ENCODE measurements at regions not wholly inside any gene's neighbourhood (a gene's known extent, or its start where the extent isn't known, plus 50 kb on each side); places are given as distances from the start of the nearest gene placed in this dataset.

- H3K27me3 ChIP-seq (replicated peaks; ENCODE audit: control insufficient read depth, insufficient read depth, low read length), result no peaks in the 10 kb centered on the region
- H3K4me1 ChIP-seq (ENCODE audit: control insufficient read depth, insufficient read depth, low read length), result no peaks in the 10 kb centered on the region
- no peak overlapping the region for H3K4me3 ChIP-seq (ENCODE audit: low read length)
- no peaks in the 10 kb centered on the region for H3K36me3 ChIP-seq (ENCODE audit: control insufficient read depth, insufficient read depth, low read length, severe bottlenecking)
- no peak overlapping the region for H3K9ac ChIP-seq (ENCODE audit: low read length)
- no peaks in the 10 kb centered on the region for H3K9me3 ChIP-seq (ENCODE audit: control insufficient read depth, low read length)
- DNase-seq (ENCODE audit: low read depth), result no peak
Observed at GRCh38 chr12:61530456-61530855, 729.7 kb upstream of the USP15 start.

- DNase-seq (ENCODE audit: low read depth), result no peak
- Histone ChIP-seq H3K4me3 (ENCODE audit: low read length) (no peak overlapping the region), H3K9ac (ENCODE audit: low read length) (no peak overlapping the region), H3K9me3 (ENCODE audit: control insufficient read depth, low read length) (no peaks in the 10 kb centered on the region), H3K36me3 (ENCODE audit: control insufficient read depth, insufficient read depth, low read length, severe bottlenecking) (no peaks in the 10 kb centered on the region), H3K4me1 (ENCODE audit: control insufficient read depth, insufficient read depth, low read length) (no peaks in the 10 kb centered on the region), H3K27me3 (replicated peaks; ENCODE audit: control insufficient read depth, insufficient read depth, low read length) (no peaks in the 10 kb centered on the region)
Observed at GRCh38 chr12:61531195-61531594, 729.0 kb upstream of the USP15 start.

DNA sequence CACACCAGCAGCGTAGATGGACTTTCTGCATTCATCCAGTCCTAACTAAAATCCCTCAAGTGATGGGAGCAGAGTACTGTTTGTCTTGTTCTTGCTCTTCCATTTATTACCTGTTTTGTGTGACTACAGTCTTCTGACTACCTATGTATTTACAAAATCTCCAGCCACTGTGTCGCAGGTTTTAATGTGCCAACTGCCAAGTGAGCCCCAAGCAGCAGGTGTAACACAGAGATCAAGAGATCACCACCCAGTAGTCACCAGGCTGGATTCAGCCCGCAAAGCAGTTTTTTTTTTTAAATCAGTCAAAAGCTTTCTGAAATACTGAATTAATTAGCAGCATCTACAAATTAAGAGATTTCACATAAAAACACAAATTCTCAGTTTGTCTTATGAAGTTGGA is 724.1 kb upstream of the USP15 start:
- no peaks in the 10 kb centered on the region for H3K9me3 ChIP-seq (ENCODE audit: control insufficient read depth, low read length)
- DNase-seq (ENCODE audit: low read depth), result no peak
- H3K36me3 ChIP-seq (ENCODE audit: control insufficient read depth, insufficient read depth, low read length, severe bottlenecking), result no peaks in the 10 kb centered on the region
- H3K27me3 ChIP-seq (replicated peaks; ENCODE audit: control insufficient read depth, insufficient read depth, low read length), result no peaks in the 10 kb centered on the region
- peaks cover 4% of the 10 kb centered on the region for H3K4me1 ChIP-seq (ENCODE audit: control insufficient read depth, insufficient read depth, low read length)
- H3K9ac ChIP-seq (ENCODE audit: low read length), result no peak overlapping the region
- no peak overlapping the region for H3K4me3 ChIP-seq (ENCODE audit: low read length)

GRCh38 chr12:61536525-61536924 is 723.7 kb upstream of the USP15 start:
- DNase-seq (ENCODE audit: low read depth), result no peak
- H3K4me3 ChIP-seq (ENCODE audit: low read length), result no peak overlapping the region
- no peaks in the 10 kb centered on the region for H3K9me3 ChIP-seq (ENCODE audit: control insufficient read depth, low read length)
- peaks cover 4% of the 10 kb centered on the region for H3K4me1 ChIP-seq (ENCODE audit: control insufficient read depth, insufficient read depth, low read length)
- no peaks in the 10 kb centered on the region for H3K27me3 ChIP-seq (replicated peaks; ENCODE audit: control insufficient read depth, insufficient read depth, low read length)
- H3K9ac ChIP-seq (ENCODE audit: low read length), result no peak overlapping the region
- no peaks in the 10 kb centered on the region for H3K36me3 ChIP-seq (ENCODE audit: control insufficient read depth, insufficient read depth, low read length, severe bottlenecking)

- DNase-seq (ENCODE audit: low read depth), result no peak
- H3K36me3 ChIP-seq (ENCODE audit: control insufficient read depth, insufficient read depth, low read length, severe bottlenecking), result no peaks in the 10 kb centered on the region
- no peak overlapping the region for H3K9ac ChIP-seq (ENCODE audit: low read length)
- H3K4me3 ChIP-seq (ENCODE audit: low read length), result no peak overlapping the region
- peaks cover 4% of the 10 kb centered on the region for H3K4me1 ChIP-seq (ENCODE audit: control insufficient read depth, insufficient read depth, low read length)
- no peaks in the 10 kb centered on the region for H3K9me3 ChIP-seq (ENCODE audit: control insufficient read depth, low read length)
- no peaks in the 10 kb centered on the region for H3K27me3 ChIP-seq (replicated peaks; ENCODE audit: control insufficient read depth, insufficient read depth, low read length)
Observed at GRCh38 chr12:61538951-61539350, 721.3 kb upstream of the USP15 start.

DNA sequence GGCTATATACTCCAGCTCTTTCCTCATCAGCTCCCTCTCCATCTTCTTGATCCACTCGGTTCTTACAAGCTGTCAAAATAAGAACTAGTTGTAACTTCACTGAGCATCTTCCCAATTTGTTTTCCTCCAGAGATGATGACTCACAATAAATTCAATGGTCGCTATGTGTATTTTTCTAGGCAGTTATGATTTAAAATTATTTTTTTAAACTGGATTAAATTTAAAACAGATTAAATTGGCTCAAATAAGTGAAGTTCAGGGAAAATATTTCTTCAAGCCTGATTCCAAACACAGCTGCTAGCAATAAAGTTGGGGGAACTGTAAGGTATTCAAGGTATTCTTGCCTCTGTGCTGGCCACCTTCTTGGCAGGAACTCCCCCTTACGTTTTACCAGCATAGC is 717.7 kb upstream of the USP15 start:
- H3K9me3 ChIP-seq (ENCODE audit: control insufficient read depth, low read length), result no peaks in the 10 kb centered on the region
- H3K4me3 ChIP-seq (ENCODE audit: low read length), result no peak overlapping the region
- H3K4me1 ChIP-seq (ENCODE audit: control insufficient read depth, insufficient read depth, low read length), result no peaks in the 10 kb centered on the region
- H3K36me3 ChIP-seq (ENCODE audit: control insufficient read depth, insufficient read depth, low read length, severe bottlenecking), result no peaks in the 10 kb centered on the region
- no peak for DNase-seq (ENCODE audit: low read depth)
- no peak overlapping the region for H3K9ac ChIP-seq (ENCODE audit: low read length)
- H3K27me3 ChIP-seq (replicated peaks; ENCODE audit: control insufficient read depth, insufficient read depth, low read length), result no peaks in the 10 kb centered on the region

GRCh38 chr12:61546296-61546695 is 713.9 kb upstream of the USP15 start:
- DNase-seq (ENCODE audit: low read depth), result no peak
- Histone ChIP-seq H3K27me3 (replicated peaks; ENCODE audit: control insufficient read depth, insufficient read depth, low read length) (no peaks in the 10 kb centered on the region), H3K4me1 (ENCODE audit: control insufficient read depth, insufficient read depth, low read length) (no peaks in the 10 kb centered on the region), H3K4me3 (ENCODE audit: low read length) (no peak overlapping the region), H3K9me3 (ENCODE audit: control insufficient read depth, low read length) (no peaks in the 10 kb centered on the region), H3K36me3 (ENCODE audit: control insufficient read depth, insufficient read depth, low read length, severe bottlenecking) (no peaks in the 10 kb centered on the region), H3K9ac (ENCODE audit: low read length) (no peak overlapping the region)

GRCh38 chr12:61553091-61553490 is 707.1 kb upstream of the USP15 start:
- no peaks in the 10 kb centered on the region for H3K36me3 ChIP-seq (ENCODE audit: control insufficient read depth, insufficient read depth, low read length, severe bottlenecking)
- H3K27me3 ChIP-seq (replicated peaks; ENCODE audit: control insufficient read depth, insufficient read depth, low read length), result no peaks in the 10 kb centered on the region
- no peak overlapping the region for H3K9ac ChIP-seq (ENCODE audit: low read length)
- H3K4me3 ChIP-seq (ENCODE audit: low read length), result no peak overlapping the region
- H3K4me1 ChIP-seq (ENCODE audit: control insufficient read depth, insufficient read depth, low read length), result no peaks in the 10 kb centered on the region
- H3K9me3 ChIP-seq (ENCODE audit: control insufficient read depth, low read length), result peaks cover 3% of the 10 kb centered on the region
- DNase-seq (ENCODE audit: low read depth), result no peak

DNA sequence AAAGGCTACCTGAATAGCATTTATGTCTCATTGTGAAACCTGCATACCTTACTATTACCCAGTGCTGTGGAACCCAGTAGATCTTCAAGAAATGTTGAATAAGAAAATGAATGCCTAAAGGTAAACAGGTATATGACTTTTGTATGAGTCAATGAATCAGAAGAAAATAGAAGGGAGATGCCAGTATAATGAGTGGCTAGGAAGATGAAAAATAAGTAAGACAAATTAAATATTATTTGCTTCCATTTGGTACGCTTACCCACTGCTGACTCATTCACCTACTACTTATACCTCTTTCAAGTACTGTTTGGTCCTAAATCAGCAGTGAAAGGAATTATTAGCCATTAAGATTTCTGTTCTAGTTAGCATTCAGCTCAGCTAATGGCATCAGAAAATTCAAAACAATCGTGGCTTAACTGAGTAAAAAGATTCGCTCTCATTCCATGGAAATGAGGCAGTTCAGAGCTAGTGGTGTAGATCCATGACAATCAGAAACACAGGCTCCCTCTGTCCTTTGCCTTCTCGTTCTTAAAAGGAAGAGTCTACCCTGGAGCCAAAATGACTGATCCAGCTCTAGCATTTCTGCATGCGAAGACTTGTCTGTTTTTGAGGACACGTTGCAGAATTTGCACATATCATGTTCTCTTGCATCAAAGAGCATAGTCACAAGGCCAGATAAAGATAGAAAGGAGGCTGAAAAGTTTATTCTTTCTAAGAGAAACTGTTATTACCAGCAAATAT is 705.8 kb upstream of the USP15 start:
- DNase-seq (ENCODE audit: low read depth), result no peak
- peaks cover 3% of the 10 kb centered on the region for H3K9me3 ChIP-seq (ENCODE audit: control insufficient read depth, low read length)
- no peaks in the 10 kb centered on the region for H3K27me3 ChIP-seq (replicated peaks; ENCODE audit: control insufficient read depth, insufficient read depth, low read length)
- H3K4me1 ChIP-seq (ENCODE audit: control insufficient read depth, insufficient read depth, low read length), result no peaks in the 10 kb centered on the region
- H3K4me3 ChIP-seq (ENCODE audit: low read length), result no peak overlapping the region
- no peak overlapping the region for H3K9ac ChIP-seq (ENCODE audit: low read length)
- H3K36me3 ChIP-seq (ENCODE audit: control insufficient read depth, insufficient read depth, low read length, severe bottlenecking), result no peaks in the 10 kb centered on the region

DNA sequence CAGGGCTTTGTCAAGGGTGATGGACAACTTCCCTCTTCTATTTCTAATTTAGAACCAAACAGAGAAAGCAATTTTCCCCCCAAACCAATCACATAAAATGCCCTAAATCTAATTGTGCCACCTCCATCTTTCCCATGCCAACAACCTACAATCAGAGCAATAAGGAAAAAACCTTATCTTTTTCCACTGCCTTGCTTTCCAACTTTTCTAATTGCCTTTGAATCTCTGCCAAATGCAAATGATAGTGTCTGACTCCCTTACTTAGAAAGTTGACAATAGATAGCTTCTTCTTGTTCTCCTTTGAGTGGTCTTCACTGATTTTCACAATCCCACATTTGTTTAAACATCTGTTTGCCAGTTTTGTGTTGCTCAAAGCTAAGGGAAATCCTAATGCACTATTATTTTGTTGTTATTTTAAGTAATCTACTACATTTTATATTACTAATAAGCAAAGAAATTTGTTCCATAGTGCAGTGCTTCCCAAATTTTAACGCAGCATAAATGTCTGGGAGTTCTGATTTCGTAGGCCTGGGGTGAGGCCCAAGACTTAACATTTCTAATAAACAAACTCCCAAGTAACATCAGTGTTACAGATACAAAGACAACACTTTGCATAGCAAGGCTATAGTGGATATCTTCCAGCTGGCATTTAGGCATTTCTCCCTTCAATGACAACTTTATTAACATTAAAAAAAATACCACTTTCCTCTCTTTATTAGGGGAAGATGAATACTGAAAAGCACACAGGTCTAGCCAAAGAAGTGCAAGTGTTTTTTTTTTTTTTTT is 696.3 kb upstream of the USP15 start:
- DNase-seq (ENCODE audit: low read depth), result no peak

GRCh38 chr12:61564466-61564865 is 695.7 kb upstream of the USP15 start:
- Histone ChIP-seq H3K9ac (ENCODE audit: low read length) (no peak overlapping the region), H3K27me3 (replicated peaks; ENCODE audit: control insufficient read depth, insufficient read depth, low read length) (no peaks in the 10 kb centered on the region), H3K9me3 (ENCODE audit: control insufficient read depth, low read length) (no peaks in the 10 kb centered on the region), H3K4me1 (ENCODE audit: control insufficient read depth, insufficient read depth, low read length) (no peaks in the 10 kb centered on the region), H3K4me3 (ENCODE audit: low read length) (no peak overlapping the region), H3K36me3 (ENCODE audit: control insufficient read depth, insufficient read depth, low read length, severe bottlenecking) (no peaks in the 10 kb centered on the region)
- DNase-seq (ENCODE audit: low read depth), result no peak

More for the DNA sequence above, 696.3 kb upstream of the USP15 start:
- Histone ChIP-seq H3K4me3 (ENCODE audit: low read length) (no peak overlapping the region), H3K9ac (ENCODE audit: low read length) (no peak overlapping the region), H3K36me3 (ENCODE audit: control insufficient read depth, insufficient read depth, low read length, severe bottlenecking) (no peaks in the 10 kb centered on the region), H3K4me1 (ENCODE audit: control insufficient read depth, insufficient read depth, low read length) (no peaks in the 10 kb centered on the region), H3K9me3 (ENCODE audit: control insufficient read depth, low read length) (no peaks in the 10 kb centered on the region), H3K27me3 (replicated peaks; ENCODE audit: control insufficient read depth, insufficient read depth, low read length) (no peaks in the 10 kb centered on the region)

Measured in adipocyte (in vitro differentiated cells).